ENCODE measurements at regions not wholly inside any gene's neighbourhood (a gene's known extent, or its start where the extent isn't known, plus 50 kb on each side); places are given as distances from the start of the nearest gene placed in this dataset.
"Not testable (repeated sequence)": the region's sequence is repeated elsewhere in the genome, so short reads cannot be mapped to it uniquely, and the experiment has no call there.

GRCh38 chr7:24052572-24053260, 231.3 kb upstream of the NPY start:
- DNase-seq (ENCODE audit: low spot score): peak; percentile 52

DNA sequence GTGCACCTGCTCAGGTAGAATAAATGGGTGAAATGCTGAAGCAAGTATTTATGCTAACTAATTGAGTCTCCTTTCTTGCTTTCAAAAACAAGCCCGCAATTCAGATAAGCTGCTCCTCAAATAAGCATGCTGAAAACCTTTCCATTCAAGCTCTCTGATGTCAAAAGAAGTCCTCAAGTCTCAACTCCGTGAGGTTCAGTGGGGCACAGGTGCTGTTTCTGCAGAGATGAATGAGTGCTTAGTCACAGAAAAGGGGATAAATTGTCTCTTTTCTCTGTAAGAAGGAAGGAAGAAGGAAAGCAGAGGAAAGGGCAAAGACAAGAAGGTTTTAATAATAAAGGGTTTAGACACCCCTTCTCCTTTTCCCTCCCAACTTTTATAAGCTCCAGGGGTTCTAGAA, 229.8 kb upstream of the NPY start:
- DNase-seq (ENCODE audit: low spot score): no peak

GRCh38 chr7:24057243-24057642, 226.7 kb upstream of the NPY start:
- no peak for DNase-seq (ENCODE audit: low spot score)

DNA sequence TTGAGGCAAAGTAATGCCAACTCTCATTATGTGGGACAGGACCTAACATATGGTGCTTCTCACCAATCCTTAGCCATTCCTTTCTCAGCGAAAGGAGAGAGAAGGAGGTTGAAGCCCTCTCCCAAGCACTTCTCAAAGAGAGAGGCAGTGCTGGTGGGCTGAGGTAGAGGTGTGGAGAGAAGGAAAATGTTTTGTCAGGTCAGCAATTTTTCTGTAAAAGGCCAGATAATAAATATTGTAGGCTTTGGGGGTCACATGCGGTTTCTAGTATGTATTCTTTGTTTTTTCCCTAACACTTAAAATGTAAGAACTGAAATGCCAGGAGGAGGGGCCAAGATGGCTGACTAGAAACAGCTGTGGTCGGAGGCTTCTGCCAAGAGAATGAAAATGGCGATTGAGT, 225.0 kb upstream of the NPY start:
- DNase-seq (ENCODE audit: low spot score): no peak

GRCh38 chr7:24059775-24060174, 224.2 kb upstream of the NPY start:
- no peak for DNase-seq (ENCODE audit: low spot score)

- DNase-seq (ENCODE audit: low spot score): no peak
Measured at GRCh38 chr7:24063721-24064120, 220.3 kb upstream of the NPY start.

DNA sequence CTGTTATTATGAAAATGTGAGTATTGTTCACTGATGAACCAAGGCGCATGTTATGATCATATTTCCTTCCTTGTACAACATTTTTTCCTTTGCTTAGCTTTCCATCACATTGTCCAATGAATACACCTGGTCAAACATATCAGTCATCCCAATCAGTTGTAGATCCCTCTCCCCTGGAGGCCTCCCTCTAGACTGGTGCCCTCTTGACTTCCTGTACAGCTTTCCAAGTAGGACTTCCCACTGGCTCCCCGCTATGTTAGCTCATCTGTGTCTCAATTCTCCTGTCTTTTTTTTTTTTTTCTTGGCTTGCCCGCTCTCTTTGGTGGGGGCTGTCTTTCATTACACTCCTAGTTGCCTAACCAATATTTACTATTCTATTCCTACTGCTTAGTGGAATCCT, 214.2 kb upstream of the NPY start:
- no peak for DNase-seq (ENCODE audit: low spot score)

DNA sequence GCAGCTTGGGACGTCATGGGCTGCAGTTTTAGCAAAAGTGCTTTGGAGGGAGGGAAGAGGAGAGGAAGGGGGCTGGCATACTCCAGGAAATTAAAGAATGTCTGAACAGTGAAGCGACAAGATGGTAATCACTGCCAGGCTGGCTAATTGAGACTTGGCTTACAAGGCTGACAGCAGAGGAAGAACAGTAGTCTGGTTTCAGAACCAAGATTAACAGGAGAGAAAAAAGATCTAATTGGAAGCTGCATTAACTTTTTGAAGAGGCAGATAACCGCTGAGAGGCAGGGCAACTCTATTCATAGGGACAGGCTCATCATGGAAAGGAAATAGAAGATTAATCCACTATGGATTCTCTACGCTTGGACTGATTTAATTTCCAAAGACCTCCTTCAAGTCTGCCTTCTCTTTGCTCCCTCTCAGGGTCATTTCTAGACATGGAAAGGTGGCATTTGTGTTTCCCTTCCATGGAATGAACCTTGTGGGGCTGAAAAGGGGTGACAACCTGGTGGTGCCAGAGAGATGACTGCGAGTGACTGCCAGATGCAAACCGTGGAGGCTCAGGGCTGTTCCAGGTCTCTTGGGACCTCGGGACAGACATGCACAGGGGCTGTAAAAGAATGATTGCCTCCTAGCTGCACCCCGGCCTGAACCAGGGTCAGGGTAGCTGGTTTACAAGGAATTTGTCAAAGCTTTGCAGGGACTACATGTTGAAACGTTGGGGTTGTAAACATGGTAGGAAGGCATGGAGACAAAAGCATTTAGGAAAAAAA, 210.2 kb upstream of the NPY start:
- no peak for DNase-seq (ENCODE audit: low spot score)

DNA sequence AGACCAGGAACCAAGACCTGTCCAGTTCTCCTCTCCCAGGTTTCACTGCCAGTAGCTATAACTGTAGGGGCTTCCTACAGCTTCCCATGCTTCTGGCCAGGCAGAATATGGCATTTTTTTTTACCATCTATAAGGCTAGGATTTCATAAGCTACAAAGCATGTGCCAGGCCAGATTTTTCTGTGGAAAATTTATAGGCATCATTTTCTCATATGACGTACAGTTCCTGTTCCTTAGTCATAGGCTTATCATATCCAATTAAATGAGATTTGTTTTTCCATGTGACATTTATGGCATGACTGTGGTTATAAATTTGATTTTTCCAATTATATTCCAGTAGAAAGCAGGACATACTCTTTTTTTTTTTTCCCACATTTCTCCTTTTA, 208.6 kb upstream of the NPY start:
- DNase-seq (ENCODE audit: low spot score): no peak

DNA sequence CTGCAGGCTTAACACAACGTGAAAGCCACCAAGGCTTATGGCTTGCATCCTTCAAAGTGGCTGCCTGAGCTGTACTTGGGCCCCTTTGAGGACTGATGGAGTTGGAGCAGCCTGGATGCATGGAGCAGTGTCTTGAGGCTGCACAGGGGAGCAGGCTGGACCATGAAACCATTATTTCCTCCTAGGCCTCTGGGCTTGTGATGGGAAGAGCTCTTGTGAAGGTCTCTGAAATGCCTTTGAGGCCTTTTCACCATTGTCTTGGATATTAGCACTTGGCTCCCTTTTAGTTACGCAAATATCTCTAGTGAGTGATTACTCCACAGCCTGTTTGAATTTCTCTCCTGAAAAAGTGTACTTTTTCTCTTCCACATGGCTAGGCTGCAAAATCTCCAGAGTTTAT, 201.2 kb upstream of the NPY start:
- no peak for DNase-seq (ENCODE audit: low spot score)

- DNase-seq (ENCODE audit: low spot score): no peak
Measured at GRCh38 chr7:24102988-24103387, 181.0 kb upstream of the NPY start.

GRCh38 chr7:24108906-24109376, 175.0 kb upstream of the NPY start:
- no peak for DNase-seq (ENCODE audit: low spot score)

DNA sequence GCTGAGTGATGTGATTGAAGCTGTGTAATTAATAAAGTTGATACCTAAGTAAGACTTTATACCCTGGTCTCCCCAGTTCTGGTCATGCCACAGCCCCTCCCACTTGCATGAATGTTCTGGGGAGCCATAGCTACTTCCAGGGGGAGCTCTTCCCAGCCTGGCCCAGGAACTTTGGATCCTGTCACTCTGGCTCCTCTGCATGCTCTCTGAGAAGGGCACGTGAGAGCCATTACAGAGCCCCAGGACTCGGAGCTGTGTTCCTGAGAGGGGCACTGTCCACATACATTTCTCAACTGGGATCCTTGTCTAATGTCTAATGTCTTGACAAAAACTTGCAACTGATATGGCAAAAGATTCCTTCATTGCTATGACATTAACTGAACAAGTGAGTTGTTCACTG, 173.9 kb upstream of the NPY start:
- no peak for DNase-seq (ENCODE audit: low spot score)

DNA sequence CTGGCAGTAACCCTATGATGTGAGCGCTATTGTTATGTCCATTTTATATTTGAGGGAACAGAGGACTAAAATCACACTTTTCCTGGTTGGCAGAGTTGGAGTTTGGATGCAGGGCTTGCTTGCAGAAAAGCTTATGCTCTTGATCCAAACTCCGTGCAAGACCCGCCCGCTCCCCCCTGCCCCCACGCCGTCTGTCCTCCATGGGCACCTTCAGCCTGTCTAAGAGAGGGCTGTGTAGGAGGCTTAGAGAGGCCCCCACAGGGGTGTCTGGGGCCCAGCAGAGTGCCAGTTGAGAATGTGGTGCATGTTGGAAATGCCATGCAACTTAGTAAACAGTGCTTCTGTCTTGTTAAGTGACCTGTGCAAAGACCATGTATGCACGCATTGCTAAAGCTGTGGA, 170.5 kb upstream of the NPY start:
- no peak for DNase-seq (ENCODE audit: low spot score)

GRCh38 chr7:24115661-24116060, 168.3 kb upstream of the NPY start:
- no peak for DNase-seq (ENCODE audit: low spot score)

DNA sequence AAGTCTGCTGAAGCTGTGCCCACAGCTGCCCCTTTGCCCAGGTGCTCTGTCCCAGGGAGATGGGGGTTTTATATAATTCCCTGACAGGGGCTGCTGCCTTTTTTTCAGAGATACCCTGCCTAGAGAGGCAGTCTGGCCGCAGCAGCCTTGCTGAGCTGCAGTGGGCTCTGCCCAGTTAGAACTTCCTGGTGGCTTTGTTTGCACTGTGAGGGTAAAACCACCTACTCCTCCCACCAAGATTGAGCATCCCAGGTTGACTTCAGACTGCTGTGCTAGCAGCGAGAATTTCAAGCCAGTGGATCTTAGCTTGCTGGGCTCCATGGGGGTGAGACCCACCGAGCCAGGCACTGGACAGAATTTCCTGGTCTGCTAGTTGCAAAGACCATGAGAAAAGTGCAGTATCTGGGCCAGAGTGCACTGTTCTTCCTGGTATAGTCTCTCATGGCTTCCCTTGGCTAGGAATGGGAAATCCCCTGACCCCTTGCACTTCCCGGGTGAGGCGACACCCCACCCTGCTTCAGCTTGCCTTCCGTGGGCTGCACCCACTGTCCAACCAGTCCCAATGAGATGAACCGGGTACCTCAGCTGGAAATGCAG, 166.0 kb upstream of the NPY start:
- DNase-seq (ENCODE audit: low spot score): not testable (repeated sequence)

- DNase-seq (ENCODE audit: low spot score): no peak
Measured at GRCh38 chr7:24119852-24120251, 164.1 kb upstream of the NPY start.

DNA sequence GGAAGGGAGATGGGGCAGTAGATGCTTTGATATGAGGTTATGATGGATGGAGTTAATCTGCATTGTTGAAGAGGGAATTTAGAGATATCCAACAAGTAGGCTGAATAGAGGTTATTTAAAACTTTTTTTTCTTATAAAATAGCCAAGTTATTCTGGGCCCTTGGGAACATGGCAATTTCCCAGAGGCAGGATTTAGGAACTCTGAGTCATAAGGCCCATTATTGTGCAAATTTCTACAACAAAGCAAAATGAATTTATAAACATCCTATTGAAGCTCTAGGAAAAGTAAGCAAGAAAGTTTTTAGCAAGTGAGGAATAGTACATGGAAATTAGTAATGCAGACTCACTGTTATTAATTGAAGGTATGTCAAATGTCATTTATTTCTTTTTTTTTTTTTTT, 160.9 kb upstream of the NPY start:
- no peak for DNase-seq (ENCODE audit: low spot score)

DNA sequence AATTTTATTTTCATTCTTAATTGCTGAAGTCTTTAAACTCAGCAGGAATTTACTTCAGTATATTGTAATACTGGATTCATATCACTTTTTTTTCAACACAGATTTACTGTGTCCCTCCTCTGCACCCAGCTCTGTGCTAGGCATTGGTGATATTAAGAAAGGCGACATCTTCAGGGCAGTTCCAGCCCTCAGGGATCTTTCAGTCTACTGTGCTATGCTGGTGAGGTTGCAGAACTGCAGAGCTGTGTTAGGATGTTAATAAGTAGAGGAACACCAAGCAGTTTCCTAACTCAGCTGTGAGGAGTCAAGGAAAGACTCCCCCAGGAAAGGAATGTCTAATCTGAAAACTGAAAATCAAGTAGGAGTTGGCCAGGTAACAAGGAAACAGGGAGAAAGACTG, 158.2 kb upstream of the NPY start:
- no peak for DNase-seq (ENCODE audit: low spot score)

DNA sequence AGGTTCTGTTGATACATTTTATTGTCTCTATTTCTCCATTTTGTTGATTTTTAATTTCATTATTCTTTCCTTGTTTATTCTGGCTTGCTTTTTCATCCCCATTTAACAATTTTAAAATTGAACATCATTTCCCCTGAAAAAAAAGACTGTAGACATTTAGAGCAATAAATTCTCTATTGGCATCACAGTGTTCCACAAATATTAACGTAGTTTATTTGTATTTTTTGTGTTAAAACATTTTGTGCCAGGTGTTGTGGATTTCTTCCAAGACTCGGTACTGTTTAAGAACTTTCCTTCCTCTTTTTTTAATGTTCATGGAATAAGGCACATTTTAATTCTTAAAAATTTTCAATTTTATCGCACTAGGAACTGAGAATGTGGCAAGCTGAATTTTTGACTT, 156.1 kb upstream of the NPY start:
- no peak for DNase-seq (ENCODE audit: low spot score)

DNA sequence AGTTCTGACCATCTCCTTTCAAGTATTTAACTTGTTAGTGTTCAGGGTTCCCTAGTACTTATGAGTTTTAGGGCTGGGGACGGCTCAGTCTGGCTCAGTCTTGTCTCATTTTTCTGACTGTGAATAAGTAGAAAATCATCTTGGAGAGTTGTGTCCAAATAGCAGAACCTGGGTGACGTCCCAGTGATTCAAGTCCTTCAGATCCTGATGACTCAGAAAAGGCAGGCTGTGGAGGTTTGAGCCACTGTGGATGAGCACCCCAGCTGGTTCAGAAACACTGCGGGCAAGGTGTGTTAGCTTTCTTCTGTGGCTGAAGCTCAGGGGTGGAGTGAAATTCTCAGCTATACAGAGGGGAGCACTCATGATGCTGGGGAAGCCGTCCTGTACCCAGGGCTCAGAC, 154.4 kb upstream of the NPY start:
- DNase-seq (ENCODE audit: low spot score): no peak

DNA sequence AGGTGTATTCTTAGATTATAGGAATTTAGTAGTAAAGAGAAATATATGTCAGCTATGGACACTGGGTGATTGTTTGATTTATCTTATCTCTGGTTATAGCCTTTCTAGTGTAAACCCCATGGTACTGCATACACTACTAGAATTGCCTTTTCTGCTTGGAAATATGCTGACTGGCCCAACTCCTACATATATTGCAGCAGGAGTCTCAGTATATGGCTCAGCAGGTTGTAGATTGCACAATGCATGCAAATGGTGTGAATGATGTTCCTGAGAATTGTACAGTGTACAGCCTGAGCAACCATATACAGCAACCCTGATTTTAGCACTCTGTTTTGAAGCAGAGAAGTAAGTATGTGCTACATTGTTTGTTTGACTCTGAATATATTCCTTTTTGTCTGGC, 153.4 kb upstream of the NPY start:
- no peak for DNase-seq (ENCODE audit: low spot score)

DNA sequence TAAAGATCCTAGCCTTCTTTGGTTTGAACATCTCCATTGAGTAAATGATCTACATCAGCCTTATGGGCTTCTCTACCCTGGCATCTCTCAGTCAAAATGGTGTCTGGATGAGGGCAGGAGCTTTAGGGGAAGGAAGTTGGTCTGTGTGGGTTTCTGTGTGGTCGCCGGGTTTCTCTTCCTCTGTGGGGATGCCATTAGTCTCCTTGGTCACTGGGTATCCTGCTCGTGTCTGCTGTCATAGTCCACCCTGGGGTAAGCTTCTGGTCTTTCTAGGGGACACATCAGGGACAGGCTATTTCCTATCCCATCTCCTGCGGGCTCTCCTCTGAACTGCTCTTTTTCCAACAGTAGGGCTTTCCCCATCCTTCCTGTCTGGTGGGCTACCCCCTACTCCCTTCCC, 150.3 kb upstream of the NPY start:
- DNase-seq (ENCODE audit: low spot score): no peak

DNA sequence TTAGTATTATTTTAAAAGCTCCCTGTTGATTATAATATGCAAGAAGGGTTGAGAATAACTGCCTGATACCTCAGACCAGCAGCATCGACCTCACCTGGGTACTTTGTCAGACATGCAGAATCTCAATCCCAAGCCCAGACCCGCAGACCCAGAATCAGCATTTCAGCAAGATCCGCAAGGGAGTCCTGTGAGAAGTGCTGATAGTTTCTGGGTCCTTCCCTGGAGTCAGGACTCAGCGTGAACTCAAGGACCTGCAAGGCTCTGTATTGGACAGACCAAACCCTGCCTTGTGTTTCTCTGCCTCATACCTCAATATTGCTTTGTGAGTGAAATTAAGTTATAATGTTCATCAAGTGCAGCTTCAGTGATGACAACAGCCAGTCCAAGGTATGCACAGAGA, 149.5 kb upstream of the NPY start:
- DNase-seq (ENCODE audit: low spot score): no peak
